Neuronal stem cell (in vitro differentiated cells): ENCODE measurements at regions not wholly inside any gene's neighbourhood (a gene's known extent, or its start where the extent isn't known, plus 50 kb on each side); places are given as distances from the start of the nearest gene placed in this dataset.
A peak's percentile ranks its signal among the peaks of the same experiment; 100 is the strongest.

Experiments used
- DNase-seq: peaks from one replicate; pipeline ENCODE4 v3.0.0-alpha.2; 2013; ENCODE audit warnings: low spot score
- H2AFZ ChIP-seq: one replicate; pipeline ENCODE4 v1.6.1; 2013; ENCODE audit warnings: mild to moderate bottlenecking, low read length, inconsistent platforms
- H2AK5ac ChIP-seq: 2 replicates; pipeline ENCODE4 v1.6.1; 2013; ENCODE audit warnings: low read depth, mild to moderate bottlenecking, inconsistent platforms, low read length, moderate library complexity, mixed read lengths
- H2BK120ac ChIP-seq: 2 replicates; pipeline ENCODE4 v1.6.1; 2013; ENCODE audit warnings: low read depth, mild to moderate bottlenecking, inconsistent platforms, low read length, moderate library complexity, mixed read lengths
- H2BK12ac ChIP-seq: one replicate; pipeline ENCODE4 v1.6.1; 2013; ENCODE audit warnings: low read length, inconsistent platforms
- H2BK15ac ChIP-seq: 2 replicates; pipeline ENCODE4 v1.6.1; 2013; ENCODE audit warnings: mild to moderate bottlenecking, low read length, inconsistent platforms, mixed read lengths
- H2BK5ac ChIP-seq: one replicate; pipeline ENCODE4 v1.6.1; 2013; ENCODE audit warnings: inconsistent platforms, mild to moderate bottlenecking, low read length, moderate library complexity
- H3K14ac ChIP-seq: one replicate; pipeline ENCODE4 v1.6.1; 2013; ENCODE audit warnings: low read length, inconsistent platforms
- H3K18ac ChIP-seq: 2 replicates; pipeline ENCODE4 v1.6.1; 2013; ENCODE audit warnings: low read length, inconsistent platforms
- H3K23ac ChIP-seq: 2 replicates; pipeline ENCODE4 v1.6.1; 2013; ENCODE audit warnings: low read depth, mild to moderate bottlenecking, mixed read lengths, low read length, inconsistent platforms; ENCODE audit not compliant: poor library complexity
- H3K27ac ChIP-seq: replicated peaks from 3 replicates; pipeline ENCODE4 v1.5.1; 2013; ENCODE audit warnings: low read length, inconsistent platforms
- H3K27me3 ChIP-seq, 3 experiments: 2 replicates each; pipeline ENCODE4 v1.6.1; 2013; ENCODE audit warnings: low read length in 3 of 3, mild to moderate bottlenecking in 2 of 3, inconsistent platforms in 1 of 3, low read depth in 1 of 3, mixed read lengths in 1 of 3, moderate library complexity in 1 of 3; ENCODE audit not compliant: control insufficient read depth in 3 of 3, insufficient read depth in 3 of 3
- H3K36me3 ChIP-seq, 2 donors: replicated peaks in 1 of 2; 2 replicates each; pipeline ENCODE4 v1.6.1; 2013; ENCODE audit warnings: low read length in 2 of 2; ENCODE audit not compliant: control insufficient read depth in 2 of 2, insufficient read depth in 2 of 2
- H3K4ac ChIP-seq: 2 replicates; pipeline ENCODE4 v1.6.1; 2013; ENCODE audit warnings: inconsistent platforms, mild to moderate bottlenecking, low read length, moderate library complexity
- H3K4me1 ChIP-seq, 2 donors: 1 replicate in 1 of 2; 2 replicates in 1 of 2; pipeline ENCODE4 v1.6.1; 2013; ENCODE audit warnings: low read length in 2 of 2, low read depth in 1 of 2; ENCODE audit not compliant: control insufficient read depth in 2 of 2, insufficient read depth in 1 of 2
- H3K4me2 ChIP-seq: one replicate; pipeline ENCODE4 v1.6.1; 2013; ENCODE audit warnings: mild to moderate bottlenecking, low read length, inconsistent platforms; ENCODE audit not compliant: insufficient read depth, poor library complexity, severe bottlenecking
- H3K4me3 ChIP-seq, 2 donors: 2 replicates each; pipeline ENCODE4 v1.5.1; 2013; ENCODE audit warnings: low read length in 2 of 2, mild to moderate bottlenecking in 2 of 2, inconsistent platforms in 1 of 2, moderate library complexity in 1 of 2
- H3K79me1 ChIP-seq: one replicate; pipeline ENCODE4 v1.6.1; 2013; ENCODE audit warnings: low read depth, mild to moderate bottlenecking, inconsistent platforms, low read length, moderate library complexity
- H3K9ac ChIP-seq: one replicate; pipeline ENCODE4 v1.6.1; 2013; ENCODE audit warnings: mild to moderate bottlenecking, low read depth, low read length, inconsistent platforms; ENCODE audit not compliant: poor library complexity
- H3K9me3 ChIP-seq, 2 donors: replicated peaks in 1 of 2; 2 replicates each; pipeline versions ENCODE3 to v1.6.1; 2013; ENCODE audit warnings: low read length in 2 of 2, mild to moderate bottlenecking in 2 of 2, inconsistent platforms in 1 of 2, low read depth in 1 of 2, mixed read lengths in 1 of 2, moderate library complexity in 1 of 2; ENCODE audit not compliant: control insufficient read depth in 2 of 2, insufficient read depth in 1 of 2
- H4K8ac ChIP-seq: one replicate; pipeline ENCODE4 v1.6.1; 2013; ENCODE audit warnings: low read depth, mild to moderate bottlenecking, inconsistent platforms, low read length, moderate library complexity
- H4K91ac ChIP-seq: one replicate; pipeline ENCODE4 v1.6.1; 2013; ENCODE audit warnings: low read length, low read depth, mild to moderate bottlenecking, inconsistent platforms; ENCODE audit not compliant: poor library complexity
- WGBS, 2 donors: extraction: QIAGEN DNeasy Blood & Tissue Kit; methylation state at CpG; one replicate each; pipeline ENCODE4 v1.1.7; 2013; ENCODE audit warnings: missing lambda C conversion rate in 2 of 2, mixed read lengths in 1 of 2; ENCODE audit not compliant: insufficient read length in 2 of 2, insufficient replicate concordance in 1 of 2; ENCODE audit errors: extremely low coverage in 2 of 2; 5-methylcytosine and 5-hydroxymethylcytosine counted together

DNA sequence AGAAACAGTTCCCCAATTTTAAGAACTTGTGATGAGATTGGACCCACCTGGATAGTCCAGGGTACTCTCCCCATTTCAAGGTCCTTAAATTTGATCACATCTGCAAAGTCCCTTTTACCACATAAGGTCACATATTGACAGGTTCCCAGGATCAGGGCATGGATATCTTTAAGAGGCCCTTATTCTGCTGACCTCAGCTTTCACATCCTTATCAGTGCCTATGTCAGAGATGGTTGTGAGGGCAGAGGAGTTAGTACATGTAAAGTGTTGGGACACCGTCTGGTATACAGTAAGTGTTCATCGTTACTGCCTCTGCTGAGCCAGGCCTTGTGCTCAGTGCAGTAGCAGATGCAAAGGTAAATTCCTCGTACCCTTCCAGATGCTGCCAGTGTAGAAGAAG, 375.4 kb upstream of the ASIC2 start:
- no peak overlapping the region for H3K14ac ChIP-seq
- H3K36me3 ChIP-seq: no peaks in the 10 kb centered on the region
- no peak overlapping the region for H3K18ac ChIP-seq
- no peak overlapping the region for H3K27ac ChIP-seq
- H2BK5ac ChIP-seq: no peak overlapping the region
- no peak for DNase-seq
- no peak overlapping the region for H2BK120ac ChIP-seq
- no peak overlapping the region for H2BK15ac ChIP-seq
- H2AFZ ChIP-seq: no peak overlapping the region
- no peaks in the 10 kb centered on the region for H3K9me3 ChIP-seq
- no peak overlapping the region for H4K91ac ChIP-seq
- no peak overlapping the region for H3K4ac ChIP-seq
- H4K8ac ChIP-seq: no peak overlapping the region
- no peak overlapping the region for H3K4me2 ChIP-seq
- no peak overlapping the region for H2BK12ac ChIP-seq
- no CpG with 5 or more reads among the region's 3 CpGs for WGBS, 2 donors
- H3K4me1 ChIP-seq: no peaks in the 10 kb centered on the region
- no peak overlapping the region for H3K9ac ChIP-seq
- no peaks in the 10 kb centered on the region for H3K27me3 ChIP-seq
- no peaks in the 10 kb centered on the region for H3K79me1 ChIP-seq
- H2AK5ac ChIP-seq: no peak overlapping the region
- H3K23ac ChIP-seq: no peak overlapping the region
- H3K4me3 ChIP-seq: no peak overlapping the region

DNA sequence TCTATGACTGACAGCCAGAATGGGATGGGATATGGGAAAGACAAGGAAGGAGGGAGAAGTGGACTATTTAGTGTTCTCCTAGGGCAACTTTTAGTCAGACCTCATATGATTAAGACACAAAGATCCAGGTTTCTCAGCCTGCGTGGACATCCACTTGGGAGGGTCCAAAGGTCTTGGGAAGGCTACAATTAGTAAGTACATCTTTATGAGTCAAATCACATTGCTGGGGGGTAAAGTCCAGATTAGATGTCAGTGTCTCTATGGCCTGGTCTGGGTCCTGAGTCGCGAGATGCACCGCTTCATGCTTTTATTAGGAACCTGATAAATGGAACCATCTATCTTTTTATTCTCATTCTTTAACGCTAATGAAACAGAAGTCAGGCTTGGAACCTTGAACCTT, 378.4 kb upstream of the ASIC2 start:
- H3K4me1 ChIP-seq: no peaks in the 10 kb centered on the region
- no peak overlapping the region for H3K4me2 ChIP-seq
- no peak overlapping the region for H2BK12ac ChIP-seq
- no peak overlapping the region for H4K8ac ChIP-seq
- no peak for DNase-seq
- H2AFZ ChIP-seq: no peak overlapping the region
- no peak overlapping the region for H3K18ac ChIP-seq
- H3K23ac ChIP-seq: no peak overlapping the region
- H3K27me3 ChIP-seq: no peaks in the 10 kb centered on the region
- H3K14ac ChIP-seq: no peak overlapping the region
- no peak overlapping the region for H2AK5ac ChIP-seq
- H2BK15ac ChIP-seq: no peak overlapping the region
- H3K4ac ChIP-seq: no peak overlapping the region
- no peaks in the 10 kb centered on the region for H3K36me3 ChIP-seq
- H3K9ac ChIP-seq: no peak overlapping the region
- no peaks in the 10 kb centered on the region for H3K9me3 ChIP-seq
- H3K4me3 ChIP-seq: no peak overlapping the region
- no peak overlapping the region for H3K27ac ChIP-seq
- no peak overlapping the region for H2BK5ac ChIP-seq
- no peak overlapping the region for H2BK120ac ChIP-seq
- H4K91ac ChIP-seq: no peak overlapping the region
- no CpG with 5 or more reads among the region's 5 CpGs for WGBS, 2 donors
- H3K79me1 ChIP-seq: no peaks in the 10 kb centered on the region

- H3K18ac ChIP-seq: no peak overlapping the region
- H4K8ac ChIP-seq: no peak overlapping the region
- no peak overlapping the region for H3K4me2 ChIP-seq
- H3K27me3 ChIP-seq: no peaks in the 10 kb centered on the region
- H2BK15ac ChIP-seq: no peak overlapping the region
- no peaks in the 10 kb centered on the region for H3K4me1 ChIP-seq
- no peak overlapping the region for H2BK120ac ChIP-seq
- no peak overlapping the region for H2BK5ac ChIP-seq
- DNase-seq: peak; percentile 65
- no peaks in the 10 kb centered on the region for H3K36me3 ChIP-seq
- H2AFZ ChIP-seq: no peak overlapping the region
- no peak overlapping the region for H4K91ac ChIP-seq
- no peak overlapping the region for H3K4ac ChIP-seq
- no peak overlapping the region for H3K23ac ChIP-seq
- no peaks in the 10 kb centered on the region for H3K79me1 ChIP-seq
- no peak overlapping the region for H2AK5ac ChIP-seq
- WGBS, 2 donors: no CpG with 5 or more reads among the region's 8 CpGs
- H2BK12ac ChIP-seq: no peak overlapping the region
- H3K14ac ChIP-seq: no peak overlapping the region
- H3K9me3 ChIP-seq: no peaks in the 10 kb centered on the region
- no peak overlapping the region for H3K27ac ChIP-seq
- H3K4me3 ChIP-seq: no peak overlapping the region
- no peak overlapping the region for H3K9ac ChIP-seq
These were observed 381.6 kb upstream of the ASIC2 start for GRCh38 chr17:33674685-33675084.

- H3K18ac ChIP-seq: no peak overlapping the region
- no peak overlapping the region for H2BK5ac ChIP-seq
- no peak overlapping the region for H3K9ac ChIP-seq
- no peaks in the 10 kb centered on the region for H3K36me3 ChIP-seq
- no peak overlapping the region for H3K27ac ChIP-seq
- H3K4ac ChIP-seq: no peak overlapping the region
- H2BK120ac ChIP-seq: no peak overlapping the region
- no peak overlapping the region for H2AK5ac ChIP-seq
- WGBS, 2 donors: no CpG with 5 or more reads among the region's 3 CpGs
- H4K8ac ChIP-seq: no peak overlapping the region
- no peak overlapping the region for H4K91ac ChIP-seq
- H3K27me3 ChIP-seq: no peaks in the 10 kb centered on the region
- no peaks in the 10 kb centered on the region for H3K9me3 ChIP-seq
- H3K14ac ChIP-seq: no peak overlapping the region
- DNase-seq: no peak
- H3K79me1 ChIP-seq: no peaks in the 10 kb centered on the region
- no peak overlapping the region for H2BK15ac ChIP-seq
- H3K4me3 ChIP-seq: no peak overlapping the region
- H3K4me1 ChIP-seq: no peaks in the 10 kb centered on the region
- H3K4me2 ChIP-seq: no peak overlapping the region
- H2AFZ ChIP-seq: no peak overlapping the region
- no peak overlapping the region for H3K23ac ChIP-seq
- H2BK12ac ChIP-seq: no peak overlapping the region
These were observed 383.3 kb upstream of the ASIC2 start for GRCh38 chr17:33676444-33676843.
